ENCODE measurements at regions not wholly inside any gene's neighbourhood (a gene's known extent, or its start where the extent isn't known, plus 50 kb on each side); places are given as distances from the start of the nearest gene placed in this dataset.

DNA sequence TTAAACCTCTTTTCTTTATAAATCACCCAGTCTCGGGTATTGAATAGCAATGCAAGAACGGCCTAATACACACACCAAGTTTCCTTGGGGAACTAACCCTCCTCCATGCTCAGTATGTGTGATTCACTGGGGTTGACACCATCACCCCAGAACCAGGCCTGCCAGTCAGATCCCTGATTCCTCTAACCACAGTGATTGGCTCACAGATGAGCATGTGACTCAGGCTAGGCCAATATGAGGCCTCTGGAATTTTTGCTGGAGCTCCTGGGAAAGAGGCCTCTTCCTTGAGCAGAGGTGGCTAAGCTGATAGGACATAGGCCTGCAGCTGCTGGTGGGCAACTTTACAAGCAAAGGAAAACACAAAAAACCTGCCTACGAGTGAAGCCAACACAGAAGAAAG is 74.7 kb upstream of the ZBTB40 start:
- no peak for DNase-seq (ENCODE audit: low read depth in 2 of 2)
- TF ChIP-seq, protein P1, sequence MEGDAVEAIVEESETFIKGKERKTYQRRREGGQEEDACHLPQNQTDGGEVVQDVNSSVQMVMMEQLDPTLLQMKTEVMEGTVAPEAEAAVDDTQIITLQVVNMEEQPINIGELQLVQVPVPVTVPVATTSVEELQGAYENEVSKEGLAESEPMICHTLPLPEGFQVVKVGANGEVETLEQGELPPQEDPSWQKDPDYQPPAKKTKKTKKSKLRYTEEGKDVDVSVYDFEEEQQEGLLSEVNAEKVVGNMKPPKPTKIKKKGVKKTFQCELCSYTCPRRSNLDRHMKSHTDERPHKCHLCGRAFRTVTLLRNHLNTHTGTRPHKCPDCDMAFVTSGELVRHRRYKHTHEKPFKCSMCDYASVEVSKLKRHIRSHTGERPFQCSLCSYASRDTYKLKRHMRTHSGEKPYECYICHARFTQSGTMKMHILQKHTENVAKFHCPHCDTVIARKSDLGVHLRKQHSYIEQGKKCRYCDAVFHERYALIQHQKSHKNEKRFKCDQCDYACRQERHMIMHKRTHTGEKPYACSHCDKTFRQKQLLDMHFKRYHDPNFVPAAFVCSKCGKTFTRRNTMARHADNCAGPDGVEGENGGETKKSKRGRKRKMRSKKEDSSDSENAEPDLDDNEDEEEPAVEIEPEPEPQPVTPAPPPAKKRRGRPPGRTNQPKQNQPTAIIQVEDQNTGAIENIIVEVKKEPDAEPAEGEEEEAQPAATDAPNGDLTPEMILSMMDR (IDR thresholded peaks at IDR 0.05; ENCODE audit: low read depth, low read length): no peak

GRCh38 chr1:22379566-22379965 is 72.1 kb upstream of the ZBTB40 start:
- TF ChIP-seq, protein P1 (IDR thresholded peaks at IDR 0.05; ENCODE audit: low read depth, low read length): no peak

More for the DNA sequence above, 74.7 kb upstream of the ZBTB40 start:
- no peak overlapping the region for H3K4me3 ChIP-seq (replicated peaks in 1 of 2; ENCODE audit: low read depth in 2 of 2, low read length in 2 of 2)

GRCh38 chr1:22380024-22380785 is 71.4 kb upstream of the ZBTB40 start:
- DNase-seq (ENCODE audit: low read depth in 2 of 2): peak in 1 of 2 donors; percentile 18
- TF ChIP-seq, protein P1 (IDR thresholded peaks at IDR 0.05; ENCODE audit: low read depth, low read length): no peak
- no peak overlapping the region for H3K4me3 ChIP-seq (replicated peaks in 1 of 2; ENCODE audit: low read depth in 2 of 2, low read length in 2 of 2)

More at GRCh38 chr1:22379566-22379965, 72.1 kb upstream of the ZBTB40 start:
- DNase-seq (ENCODE audit: low read depth in 2 of 2): no peak
- H3K4me3 ChIP-seq (replicated peaks in 1 of 2; ENCODE audit: low read depth in 2 of 2, low read length in 2 of 2): no peak overlapping the region

- TF ChIP-seq, protein P1 (IDR thresholded peaks at IDR 0.05; ENCODE audit: low read depth, low read length): no peak
- H3K4me3 ChIP-seq (replicated peaks in 1 of 2; ENCODE audit: low read depth in 2 of 2, low read length in 2 of 2): no peak overlapping the region
Measured at GRCh38 chr1:22383526-22384294, 67.9 kb upstream of the ZBTB40 start.

DNA sequence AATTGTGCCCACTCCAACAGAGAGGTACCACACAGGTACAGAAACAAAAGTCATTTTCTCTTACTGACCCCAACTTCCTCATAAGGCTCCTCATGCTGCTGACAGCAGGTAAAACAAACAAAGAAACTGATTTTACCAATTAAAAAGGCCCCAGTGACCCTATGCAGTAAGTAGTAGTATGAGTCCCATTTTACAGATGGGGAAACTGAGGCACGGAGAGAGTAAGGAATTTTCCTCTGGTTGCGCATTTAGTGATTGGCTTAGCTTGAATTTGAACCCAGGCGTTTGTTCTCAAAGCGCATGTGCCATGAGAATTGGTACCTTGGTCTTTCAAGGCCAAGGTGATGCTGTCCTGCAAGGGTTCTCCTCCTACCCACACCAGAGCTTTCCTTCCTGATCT is 66.1 kb upstream of the ZBTB40 start:
- no peak overlapping the region for H3K4me3 ChIP-seq (replicated peaks in 1 of 2; ENCODE audit: low read depth in 2 of 2, low read length in 2 of 2)
- TF ChIP-seq, protein P1 (IDR thresholded peaks at IDR 0.05; ENCODE audit: low read depth, low read length): no peak
- no peak for DNase-seq (ENCODE audit: low read depth in 2 of 2)

More at GRCh38 chr1:22383526-22384294, 67.9 kb upstream of the ZBTB40 start:
- DNase-seq (ENCODE audit: low read depth in 2 of 2): no peak

DNA sequence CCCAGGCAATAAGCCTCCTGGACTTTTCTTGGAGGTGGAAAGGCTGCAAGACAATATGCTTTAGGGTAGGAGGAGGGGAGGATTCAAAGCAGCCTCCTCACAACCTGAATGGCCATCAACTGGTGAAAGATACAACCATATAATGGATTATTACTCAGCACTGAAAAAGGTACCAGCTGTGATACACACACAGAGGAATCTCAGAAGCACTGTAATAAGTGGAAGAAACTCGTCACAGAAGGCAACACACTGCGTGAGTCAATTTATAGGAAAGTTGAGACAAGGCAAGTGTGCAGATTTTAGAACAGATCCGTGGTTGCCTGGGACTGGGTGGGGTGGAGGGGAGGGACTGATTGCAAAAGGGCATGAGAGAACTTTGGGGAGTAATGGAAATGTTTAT is 64.9 kb upstream of the ZBTB40 start:
- H3K4me3 ChIP-seq (replicated peaks in 1 of 2; ENCODE audit: low read depth in 2 of 2, low read length in 2 of 2): no peak overlapping the region
- DNase-seq (ENCODE audit: low read depth in 2 of 2): no peak
- TF ChIP-seq, protein P1 (IDR thresholded peaks at IDR 0.05; ENCODE audit: low read depth, low read length): no peak

Measured in cardiac fibroblast (primary cell).